ENCODE measurements at regions not wholly inside any gene's neighbourhood (a gene's known extent, or its start where the extent isn't known, plus 50 kb on each side); places are given as distances from the start of the nearest gene placed in this dataset.
A peak's percentile ranks its signal among the peaks of the same experiment; 100 is the strongest.
"Not testable (repeated sequence)": the region's sequence is repeated elsewhere in the genome, so short reads cannot be mapped to it uniquely, and the experiment has no call there.

GRCh38 chr3:150328654-150329040 is 79.5 kb upstream of the TSC22D2 start:
- DNase-seq (ENCODE audit: low read depth), result no peak

GRCh38 chr3:150327678-150328653 is 80.1 kb upstream of the TSC22D2 start:
- DNase-seq (ENCODE audit: low read depth), result no peak

GRCh38 chr3:150324788-150325187 is 83.3 kb upstream of the TSC22D2 start:
- DNase-seq (ENCODE audit: low read depth), result no peak

GRCh38 chr3:150324245-150324644 is 83.9 kb upstream of the TSC22D2 start:
- no peak for DNase-seq (ENCODE audit: low read depth)

- no peak for DNase-seq (ENCODE audit: low read depth)
Measured at GRCh38 chr3:150323770-150324169, 84.3 kb upstream of the TSC22D2 start.

- not testable (repeated sequence) for DNase-seq (ENCODE audit: low read depth)
Measured at GRCh38 chr3:150323091-150323490, 85.0 kb upstream of the TSC22D2 start.

- not testable (repeated sequence) for DNase-seq (ENCODE audit: low read depth)
Measured at GRCh38 chr3:150320971-150321370, 87.1 kb upstream of the TSC22D2 start.

GRCh38 chr3:150319900-150320299 is 88.2 kb upstream of the TSC22D2 start:
- peak; percentile 94 for DNase-seq (ENCODE audit: low read depth)

GRCh38 chr3:150317469-150317868 is 90.6 kb upstream of the TSC22D2 start:
- no peak for DNase-seq (ENCODE audit: low read depth)

GRCh38 chr3:150315721-150316120 is 92.4 kb upstream of the TSC22D2 start:
- no peak for DNase-seq (ENCODE audit: low read depth)

- no peak for DNase-seq (ENCODE audit: low read depth)
Measured at GRCh38 chr3:150314248-150315004, 93.7 kb upstream of the TSC22D2 start.

- DNase-seq (ENCODE audit: low read depth), result no peak
Measured at GRCh38 chr3:150312018-150312657, 96.0 kb upstream of the TSC22D2 start.

GRCh38 chr3:150311156-150311555 is 96.9 kb upstream of the TSC22D2 start:
- DNase-seq (ENCODE audit: low read depth), result no peak

- peak; percentile 78 for DNase-seq (ENCODE audit: low read depth)
Measured at GRCh38 chr3:150309557-150309956, 98.5 kb upstream of the TSC22D2 start.

GRCh38 chr3:150309257-150309542 is 98.9 kb upstream of the TSC22D2 start:
- no peak for DNase-seq (ENCODE audit: low read depth)

- DNase-seq (ENCODE audit: low read depth), result no peak
Measured at GRCh38 chr3:150308481-150309256, 99.4 kb upstream of the TSC22D2 start.

GRCh38 chr3:150308037-150308319 is 100.1 kb upstream of the TSC22D2 start:
- DNase-seq (ENCODE audit: low read depth), result no peak

- DNase-seq (ENCODE audit: low read depth), result no peak
Measured at GRCh38 chr3:150307311-150308036, 100.6 kb upstream of the TSC22D2 start.

- no peak for DNase-seq (ENCODE audit: low read depth)
Measured at GRCh38 chr3:150306906-150307305, 101.2 kb upstream of the TSC22D2 start.

GRCh38 chr3:150306083-150306482 is 102.0 kb upstream of the TSC22D2 start:
- no peak for DNase-seq (ENCODE audit: low read depth)

GRCh38 chr3:150303768-150304167 is 104.3 kb upstream of the TSC22D2 start:
- no peak for DNase-seq (ENCODE audit: low read depth)

- DNase-seq (ENCODE audit: low read depth), result no peak
Measured at GRCh38 chr3:150302246-150302645, 105.9 kb upstream of the TSC22D2 start.
